HG02981 (cell line): ENCODE measurements at regions not wholly inside any gene's neighbourhood (a gene's known extent, or its start where the extent isn't known, plus 50 kb on each side); places are given as distances from the start of the nearest gene placed in this dataset.

ENCODE experiments used
- ATAC-seq: cut with Tn5 transposase; IDR thresholded peaks from one replicate; pipeline ENCODE4 v1.9.1; 2021; ENCODE audit warnings: mild to moderate bottlenecking, moderate library complexity; ENCODE audit not compliant: unreplicated experiment

- ATAC-seq: no peak
Measured at GRCh38 chr2:49515996-49516782, 361.9 kb upstream of the FSHR start.

GRCh38 chr2:49514201-49514600, 359.9 kb upstream of the FSHR start:
- ATAC-seq: no peak

GRCh38 chr2:49490710-49491109, 336.4 kb upstream of the FSHR start:
- no peak for ATAC-seq

DNA sequence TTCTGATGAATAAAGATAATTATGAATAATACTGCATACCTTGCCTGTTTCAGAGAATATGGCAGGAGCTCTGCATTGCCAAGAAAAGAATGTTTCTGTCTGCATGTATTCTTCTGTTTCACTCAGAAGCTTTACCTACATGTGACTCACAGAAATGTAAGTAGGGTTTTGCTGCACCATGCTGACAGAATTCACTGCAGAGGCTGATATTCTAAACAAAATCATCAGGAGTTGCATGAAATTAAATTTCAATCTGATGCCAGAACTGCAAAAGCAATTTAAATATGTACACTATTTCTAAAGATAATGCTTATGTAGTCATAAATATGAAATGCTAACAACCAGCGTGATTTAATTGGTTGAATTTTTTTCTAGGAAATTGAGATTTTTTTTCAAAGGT, 332.8 kb upstream of the FSHR start:
- ATAC-seq: no peak

GRCh38 chr2:49480520-49480919, 326.2 kb upstream of the FSHR start:
- no peak for ATAC-seq

DNA sequence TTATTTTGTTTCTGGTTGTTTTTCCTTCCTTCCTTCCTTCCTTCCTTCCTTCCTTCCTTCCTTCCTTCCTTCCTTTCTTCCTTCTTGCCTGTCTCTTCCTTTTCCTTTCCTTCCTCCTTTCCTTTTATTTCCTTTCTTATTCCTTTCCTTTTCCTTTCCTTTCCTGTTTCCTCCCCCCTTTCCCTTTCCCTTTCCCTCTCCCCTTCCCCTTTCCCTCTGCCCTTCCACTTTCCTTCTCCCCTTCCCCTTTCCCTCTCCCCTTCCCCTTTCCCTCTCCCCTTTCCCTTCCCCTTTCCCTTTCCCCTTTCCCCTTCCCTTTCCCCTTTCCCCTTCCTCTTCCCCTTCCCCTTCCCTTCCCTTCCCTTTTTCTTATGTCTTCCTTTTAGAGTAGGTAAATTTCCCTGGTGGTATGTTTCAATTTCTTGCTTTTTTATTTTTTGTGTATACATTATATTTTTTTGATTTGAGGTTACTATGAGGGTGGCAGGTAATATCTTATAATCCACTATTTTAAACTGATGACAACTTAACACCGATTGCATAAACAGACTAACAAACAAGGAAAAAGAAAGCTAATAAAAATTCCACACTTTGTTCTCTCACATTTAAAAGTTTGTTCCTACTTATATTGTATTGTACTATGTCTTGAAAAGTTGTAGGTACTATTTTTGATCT, 311.0 kb upstream of the FSHR start:
- ATAC-seq: no peak

GRCh38 chr2:49459314-49459993, 305.1 kb upstream of the FSHR start:
- ATAC-seq: no peak

DNA sequence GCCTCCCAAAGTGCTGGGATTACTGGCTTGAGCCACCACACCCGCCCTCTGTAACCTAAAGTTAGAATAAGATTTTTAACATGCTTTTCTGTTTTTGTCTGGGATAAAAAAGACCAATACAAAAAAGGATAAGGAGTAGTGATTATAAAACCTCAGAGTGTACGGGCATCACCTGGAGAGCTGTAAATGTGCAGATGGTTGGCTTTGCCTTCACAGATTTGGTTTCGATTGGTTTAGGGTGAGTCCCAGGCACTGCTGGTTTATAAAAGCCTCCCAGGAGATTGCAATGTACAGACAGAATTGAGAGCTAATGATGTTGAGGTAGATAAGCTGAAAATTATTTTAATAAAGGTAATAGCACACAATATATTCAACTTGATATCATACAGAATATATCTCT, 289.7 kb upstream of the FSHR start:
- no peak for ATAC-seq

GRCh38 chr2:49426996-49427395, 272.7 kb upstream of the FSHR start:
- no peak for ATAC-seq

GRCh38 chr2:49416252-49416651, 261.9 kb upstream of the FSHR start:
- no peak for ATAC-seq

DNA sequence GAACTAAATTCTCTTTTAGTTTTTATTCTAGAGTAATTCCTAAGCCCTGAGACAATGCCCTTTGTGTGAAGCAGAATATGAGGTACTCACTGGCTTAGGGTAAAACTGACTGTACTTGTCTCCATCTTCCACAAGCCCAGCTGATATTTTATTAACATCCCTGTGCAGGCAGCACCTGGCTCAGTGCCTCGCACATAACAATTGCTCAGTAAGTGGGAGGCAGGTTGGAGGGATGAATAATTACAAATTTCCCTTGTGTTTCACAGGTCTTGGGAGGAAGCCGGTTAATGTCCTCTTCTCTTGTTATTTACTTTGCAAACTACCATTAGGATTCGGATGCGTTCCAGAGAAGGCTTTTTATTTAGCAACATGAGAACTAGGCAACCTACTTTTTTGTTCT, 249.8 kb upstream of the FSHR start:
- ATAC-seq: no peak

DNA sequence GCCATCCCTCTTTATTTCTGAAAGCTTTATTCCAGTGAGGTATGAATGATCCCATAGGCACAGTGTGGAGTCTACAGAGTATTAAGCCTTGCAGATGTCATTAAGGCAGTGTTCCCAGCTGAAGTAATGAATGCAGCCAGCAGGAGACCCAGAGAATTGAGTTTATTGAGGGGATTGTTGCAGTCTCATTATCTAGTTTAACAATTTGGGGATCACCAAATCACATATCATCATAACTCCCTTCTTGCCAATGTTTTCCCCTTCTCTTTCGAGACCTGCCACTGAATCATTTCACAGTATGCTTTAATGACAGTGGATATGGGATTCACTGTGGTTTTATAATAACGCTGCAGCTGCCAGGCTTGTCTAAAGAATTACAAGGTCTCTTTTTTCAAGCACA, 249.3 kb upstream of the FSHR start:
- ATAC-seq: no peak

DNA sequence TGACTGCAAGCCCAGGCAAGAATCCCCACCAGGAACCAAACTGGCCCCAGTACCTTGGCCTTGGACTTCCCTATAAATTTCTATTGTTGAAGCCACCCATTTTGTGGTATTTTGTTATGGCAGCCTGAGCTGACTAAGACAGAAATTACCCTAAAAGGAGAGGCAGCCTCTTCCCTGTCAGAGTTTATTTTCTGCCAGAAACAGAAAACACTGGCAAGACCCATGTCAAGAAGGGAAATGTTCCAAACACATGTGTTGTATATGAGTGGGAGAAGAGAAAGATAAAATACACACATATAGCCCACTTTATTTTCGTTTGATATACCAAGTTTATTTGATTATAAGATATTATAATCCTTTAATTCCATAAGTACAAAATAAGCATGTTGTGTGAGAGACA, 225.1 kb upstream of the FSHR start:
- no peak for ATAC-seq

GRCh38 chr2:49371128-49371701, 216.9 kb upstream of the FSHR start:
- ATAC-seq: no peak

DNA sequence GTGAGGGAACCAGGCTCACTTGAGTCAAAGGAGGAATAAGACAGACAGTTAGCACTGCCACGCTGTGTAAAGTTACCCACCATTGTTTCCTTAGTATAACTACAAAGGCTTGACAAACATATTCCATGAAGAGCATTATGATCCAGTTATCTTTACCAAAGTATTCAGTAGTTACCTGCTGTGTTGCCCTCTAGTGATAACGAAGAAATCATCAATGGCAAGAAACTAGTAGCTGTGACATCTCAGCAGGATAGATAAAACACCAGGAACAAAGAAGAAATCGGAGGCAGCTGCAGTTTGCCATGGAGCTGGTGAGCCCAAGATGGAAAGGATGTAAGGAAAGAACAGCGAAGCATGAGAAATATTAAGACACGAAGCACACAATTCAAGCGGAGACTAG, 215.3 kb upstream of the FSHR start:
- ATAC-seq: no peak

DNA sequence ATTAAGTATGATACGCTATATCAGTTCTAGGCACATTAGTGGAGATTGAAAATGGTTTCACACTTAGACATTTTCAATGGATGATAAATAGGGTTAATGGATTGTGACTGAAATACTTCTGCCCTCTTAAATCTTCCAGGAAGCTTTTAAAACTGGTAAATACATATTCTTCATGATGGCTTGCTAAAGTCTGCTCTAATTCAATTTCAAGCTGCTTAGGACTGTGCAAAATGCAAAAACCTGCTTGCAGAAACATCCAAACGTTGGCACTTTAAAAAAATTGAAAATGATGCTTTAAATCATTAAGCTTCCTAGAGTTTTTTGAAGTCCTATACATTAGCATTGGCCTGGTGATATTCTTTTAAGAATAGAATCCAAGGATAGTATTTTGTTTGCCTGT, 214.8 kb upstream of the FSHR start:
- no peak for ATAC-seq

GRCh38 chr2:49367003-49367402, 212.7 kb upstream of the FSHR start:
- ATAC-seq: no peak

- no peak for ATAC-seq
Measured at GRCh38 chr2:49360407-49360767, 206.1 kb upstream of the FSHR start.

GRCh38 chr2:49359721-49360406, 205.5 kb upstream of the FSHR start:
- ATAC-seq: no peak

GRCh38 chr2:49355611-49356010, 201.3 kb upstream of the FSHR start:
- no peak for ATAC-seq

GRCh38 chr2:49351560-49351959, 197.2 kb upstream of the FSHR start:
- ATAC-seq: no peak
